HG03432 (cell line): ENCODE measurements at regions not wholly inside any gene's neighbourhood (a gene's known extent, or its start where the extent isn't known, plus 50 kb on each side); places are given as distances from the start of the nearest gene placed in this dataset.

Experiments
- ATAC-seq: cut with Tn5 transposase; IDR thresholded peaks from one replicate; pipeline ENCODE4 v1.9.1; 2021; ENCODE audit warnings: mild to moderate bottlenecking, moderate library complexity; ENCODE audit not compliant: unreplicated experiment

GRCh38 chr21:38986806-38987632 lies 181.3 kb downstream of the ETS2 start:
- no peak for ATAC-seq

GRCh38 chr21:38986406-38986805 lies 180.7 kb downstream of the ETS2 start:
- ATAC-seq, result no peak

- peak; percentile 69 for ATAC-seq
These were observed 180.0 kb downstream of the ETS2 start for GRCh38 chr21:38985568-38986378.

- ATAC-seq, result peak; percentile 14
These were observed 179.3 kb downstream of the ETS2 start for GRCh38 chr21:38984982-38985567.

- no peak for ATAC-seq
These were observed 178.8 kb downstream of the ETS2 start for GRCh38 chr21:38984568-38984967.

- no peak for ATAC-seq
These were observed 177.8 kb downstream of the ETS2 start for GRCh38 chr21:38983560-38983959.

GRCh38 chr21:38982804-38983203 lies 177.1 kb downstream of the ETS2 start:
- ATAC-seq, result no peak

- ATAC-seq, result no peak
These were observed 176.4 kb downstream of the ETS2 start for GRCh38 chr21:38982096-38982495.

- ATAC-seq, result no peak
These were observed 174.9 kb downstream of the ETS2 start for GRCh38 chr21:38980416-38981313.

GRCh38 chr21:38979271-38980121 lies 173.8 kb downstream of the ETS2 start:
- ATAC-seq, result no peak

GRCh38 chr21:38976900-38977299 lies 171.2 kb downstream of the ETS2 start:
- no peak for ATAC-seq

GRCh38 chr21:38973552-38973951 lies 167.8 kb downstream of the ETS2 start:
- no peak for ATAC-seq

- no peak for ATAC-seq
These were observed 166.3 kb downstream of the ETS2 start for GRCh38 chr21:38972078-38972477.

GRCh38 chr21:38970765-38971164 lies 165.0 kb downstream of the ETS2 start:
- ATAC-seq, result no peak

GRCh38 chr21:38968887-38969543 lies 163.3 kb downstream of the ETS2 start:
- ATAC-seq, result no peak

GRCh38 chr21:38965910-38966504 lies 160.3 kb downstream of the ETS2 start:
- no peak for ATAC-seq

GRCh38 chr21:38965241-38965640 lies 159.5 kb downstream of the ETS2 start:
- ATAC-seq, result no peak

- ATAC-seq, result no peak
These were observed 157.3 kb downstream of the ETS2 start for GRCh38 chr21:38963006-38963405.

GRCh38 chr21:38960251-38960650 lies 154.5 kb downstream of the ETS2 start:
- no peak for ATAC-seq
